HAP-1 (cell line): ENCODE measurements at regions not wholly inside any gene's neighbourhood (a gene's known extent, or its start where the extent isn't known, plus 50 kb on each side); places are given as distances from the start of the nearest gene placed in this dataset.

Experiments used
- DNase-seq, 2 experiments: peaks; one replicate each; pipeline ENCODE4 v3.0.0-alpha.2; 2016 to 2020; ENCODE audit warnings: low spot score in 2 of 2
- H3K27me3 ChIP-seq: fragments of 250-450 bp; sonication (Bioruptor Pico); 2 replicates; pipeline ENCODE4 v1.5.1; 2020; ENCODE audit warnings: low read depth, mild to moderate bottlenecking, moderate library complexity
- H3K36me3 ChIP-seq: fragments of 250-450 bp; sonication (Bioruptor Pico); replicated peaks from 2 replicates; pipeline ENCODE4 v1.5.1; 2020; ENCODE audit warnings: mild to moderate bottlenecking
- H3K4me1 ChIP-seq: fragments of 250-450 bp; sonication (Bioruptor Pico); 2 replicates; pipeline ENCODE4 v1.5.1; 2020; ENCODE audit warnings: mild to moderate bottlenecking
- H3K4me3 ChIP-seq: fragments of 250-450 bp; sonication (Bioruptor Pico); 2 replicates; pipeline ENCODE4 v1.5.1; 2020; ENCODE audit warnings: mild to moderate bottlenecking, moderate library complexity
- H3K9me3 ChIP-seq: fragments of 250-450 bp; sonication (Bioruptor Pico); 2 replicates; pipeline ENCODE4 v1.5.1; 2020; ENCODE audit warnings: mild to moderate bottlenecking, moderate library complexity
- in situ Hi-C: fragments of 300-500 bp; cut with MboI; formaldehyde crosslinking; loops from 3 replicates; pipeline ENCODE4 v1.14.3; 2020; ENCODE audit warnings: low sequenced_read_pairs, inconsistent platforms, mixed read lengths

DNA sequence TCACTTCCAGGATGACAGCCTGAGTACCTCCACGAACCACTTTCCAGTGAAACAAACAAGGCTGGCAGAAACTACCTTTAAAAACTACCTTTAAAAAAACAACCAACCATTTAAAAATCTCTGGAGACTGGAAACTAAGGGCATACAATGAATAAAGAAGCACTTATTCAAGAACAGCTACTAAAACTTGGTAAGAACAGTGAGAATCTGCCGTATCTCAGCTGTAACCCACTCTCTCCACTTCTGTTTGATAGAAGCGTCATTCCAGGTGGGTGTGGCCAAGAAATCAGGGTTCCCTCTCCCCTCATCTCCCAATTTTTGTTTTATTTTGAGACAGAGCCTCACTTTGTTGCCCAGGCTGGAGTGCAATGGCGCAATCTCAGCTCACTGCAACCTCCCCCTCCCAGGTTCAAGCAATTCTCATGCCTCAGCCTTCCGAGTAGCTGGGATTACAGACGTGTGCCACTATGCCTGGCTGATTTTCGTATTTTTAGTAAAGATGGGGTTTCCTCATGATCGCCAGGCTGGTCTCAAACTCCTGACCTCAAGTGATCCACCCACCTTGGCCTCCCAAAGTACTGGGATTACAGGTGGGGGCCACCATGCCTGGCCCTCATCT is 158.8 kb upstream of the CHST15 start:
- H3K4me3 ChIP-seq, result no peak overlapping the region
- no peak for DNase-seq
- peaks cover 3% of the 10 kb centered on the region; the same call in 1 of the 2 replicates for H3K27me3 ChIP-seq
- H3K9me3 ChIP-seq, result no peaks in the 10 kb centered on the region
- H3K4me1 ChIP-seq, result no peaks in the 10 kb centered on the region
- no peaks in the 10 kb centered on the region for H3K36me3 ChIP-seq
- in situ Hi-C loops, result no loop called here

DNA sequence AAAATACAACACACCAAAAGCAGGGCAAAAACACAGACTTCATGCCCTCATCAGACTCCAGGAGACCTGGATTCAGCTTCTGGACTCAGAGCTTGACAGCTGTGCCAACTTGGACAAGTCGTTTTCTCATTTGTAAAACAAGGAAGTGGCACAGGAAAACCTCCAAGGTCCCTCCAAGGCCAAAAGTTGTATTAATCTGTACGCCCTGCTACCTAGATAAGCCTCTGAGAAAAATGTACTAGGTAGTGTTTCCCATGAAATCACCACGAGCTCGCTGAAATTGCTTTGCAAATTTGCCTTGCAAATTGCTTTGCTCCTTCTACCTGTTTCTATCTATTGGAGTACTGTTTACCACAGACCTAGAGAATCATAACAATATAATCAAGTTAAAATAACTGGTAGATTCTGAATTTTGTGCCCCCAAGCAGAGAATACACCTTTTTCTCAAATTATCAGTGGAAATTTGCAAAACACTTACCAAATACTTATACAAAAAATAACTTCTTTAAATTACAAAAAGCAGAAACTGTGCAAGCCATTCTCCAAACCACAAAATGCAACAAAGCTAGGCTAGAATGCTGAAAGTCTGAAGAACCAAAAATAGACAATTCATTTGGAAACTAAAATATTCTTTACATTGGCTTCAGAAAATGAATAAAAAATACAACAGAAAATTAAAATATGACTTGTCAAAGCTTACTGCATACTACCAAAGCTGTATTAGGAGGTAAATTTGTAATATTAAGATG is 158.1 kb upstream of the CHST15 start:
- H3K9me3 ChIP-seq, result no peaks in the 10 kb centered on the region
- DNase-seq, result no peak
- in situ Hi-C loops, result no loop called here
- no peak overlapping the region for H3K4me3 ChIP-seq
- H3K27me3 ChIP-seq, result peaks cover 3% of the 10 kb centered on the region; the same call in 1 of the 2 replicates
- no peaks in the 10 kb centered on the region for H3K4me1 ChIP-seq
- H3K36me3 ChIP-seq, result no peaks in the 10 kb centered on the region

GRCh38 chr10:124250506-124250905 is 157.1 kb upstream of the CHST15 start:
- no peaks in the 10 kb centered on the region for H3K9me3 ChIP-seq
- H3K36me3 ChIP-seq, result no peaks in the 10 kb centered on the region
- peaks cover 3% of the 10 kb centered on the region; the same call in 1 of the 2 replicates for H3K27me3 ChIP-seq
- H3K4me3 ChIP-seq, result no peak overlapping the region
- no peak for DNase-seq
- H3K4me1 ChIP-seq, result no peaks in the 10 kb centered on the region
- in situ Hi-C loops, result no loop called here

- Histone ChIP-seq H3K36me3 (no peaks in the 10 kb centered on the region), H3K4me1 (no peaks in the 10 kb centered on the region)
- in situ Hi-C loops, result no loop called here
These were observed 156.5 kb upstream of the CHST15 start for GRCh38 chr10:124249812-124250432.

GRCh38 chr10:124249196-124249595 is 155.8 kb upstream of the CHST15 start:
- in situ Hi-C loops, result no loop called here
- Histone ChIP-seq H3K9me3 (no peaks in the 10 kb centered on the region), H3K4me1 (no peaks in the 10 kb centered on the region), H3K27me3 (peaks cover 3% of the 10 kb centered on the region; the same call in 1 of the 2 replicates), H3K36me3 (no peaks in the 10 kb centered on the region), H3K4me3 (no peak overlapping the region)
- DNase-seq, result no peak

More at GRCh38 chr10:124249812-124250432, 156.5 kb upstream of the CHST15 start:
- Histone ChIP-seq H3K9me3 (no peaks in the 10 kb centered on the region), H3K4me3 (no peak overlapping the region), H3K27me3 (peaks cover 3% of the 10 kb centered on the region; the same call in 1 of the 2 replicates)
- no peak for DNase-seq

DNA sequence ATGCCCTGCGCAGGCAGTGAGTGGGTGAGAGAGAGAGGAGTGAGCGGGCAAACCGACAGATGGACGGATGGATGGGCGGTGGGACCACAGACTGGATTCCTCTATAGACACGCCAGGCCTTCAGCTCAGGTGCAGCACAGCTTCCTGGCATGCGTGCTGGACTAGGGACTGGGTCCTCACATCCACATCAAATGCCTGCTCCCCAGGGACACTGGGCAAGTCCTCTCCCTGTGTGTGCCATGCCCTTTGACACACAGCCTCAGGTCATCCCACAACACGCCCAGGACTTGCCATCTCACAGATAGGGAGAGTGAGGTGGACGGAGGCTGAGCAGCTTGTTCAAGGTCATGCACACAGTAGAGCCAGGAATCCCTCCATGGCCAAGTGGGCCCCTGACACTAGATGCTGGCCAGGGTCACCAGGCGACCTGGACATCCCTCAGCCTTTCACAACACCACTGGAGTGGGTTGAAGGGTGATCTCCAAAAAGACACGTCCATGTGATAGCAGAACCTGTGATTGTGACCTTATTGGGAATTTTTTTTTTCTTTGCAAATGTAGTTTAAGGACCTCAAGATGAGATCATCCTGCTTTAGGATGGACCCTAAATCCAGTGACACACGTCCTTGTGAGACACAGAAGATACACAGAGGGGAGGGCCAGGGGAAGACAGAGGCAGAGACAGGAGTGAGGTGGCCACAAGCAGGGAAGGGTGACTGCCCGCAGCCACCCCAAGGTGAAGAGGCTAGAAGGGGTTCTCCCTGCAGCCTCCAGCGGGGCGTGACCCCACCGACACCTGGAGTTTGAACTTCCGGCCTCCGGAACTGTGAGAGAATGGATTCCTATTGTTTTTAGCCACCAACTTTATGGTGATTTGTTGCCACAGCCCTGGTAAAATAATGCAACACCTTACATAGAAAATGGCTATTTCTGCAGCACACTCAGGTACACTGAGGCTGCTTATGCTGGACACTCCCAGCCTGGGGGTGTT is 155.0 kb upstream of the CHST15 start:
- DNase-seq, result no peak
- in situ Hi-C loops, result no loop called here

GRCh38 chr10:124245806-124246440 is 152.5 kb upstream of the CHST15 start:
- H3K4me3 ChIP-seq, result no peak overlapping the region
- in situ Hi-C loops, result no loop called here
- H3K27me3 ChIP-seq, result no peaks in the 10 kb centered on the region; the same call in 1 of the 2 replicates
- no peaks in the 10 kb centered on the region for H3K36me3 ChIP-seq
- no peaks in the 10 kb centered on the region for H3K4me1 ChIP-seq
- no peaks in the 10 kb centered on the region for H3K9me3 ChIP-seq
- no peak for DNase-seq

More for the DNA sequence above, 155.0 kb upstream of the CHST15 start:
- no peak overlapping the region for H3K4me3 ChIP-seq
- no peaks in the 10 kb centered on the region for H3K4me1 ChIP-seq
- H3K9me3 ChIP-seq, result no peaks in the 10 kb centered on the region
- no peaks in the 10 kb centered on the region for H3K36me3 ChIP-seq
- peaks cover 3% of the 10 kb centered on the region; the same call in 1 of the 2 replicates for H3K27me3 ChIP-seq

- H3K9me3 ChIP-seq, result no peaks in the 10 kb centered on the region
- no peaks in the 10 kb centered on the region for H3K36me3 ChIP-seq
- no peaks in the 10 kb centered on the region for H3K27me3 ChIP-seq
- no peak for DNase-seq
- H3K4me1 ChIP-seq, result no peaks in the 10 kb centered on the region
- no peak overlapping the region for H3K4me3 ChIP-seq
- in situ Hi-C loops, result no loop called here
These were observed 151.8 kb upstream of the CHST15 start for GRCh38 chr10:124245191-124245590.

GRCh38 chr10:124244256-124244877 is 151.0 kb upstream of the CHST15 start:
- in situ Hi-C loops, result no loop called here
- H3K9me3 ChIP-seq, result no peaks in the 10 kb centered on the region
- no peaks in the 10 kb centered on the region for H3K4me1 ChIP-seq
- no peak overlapping the region for H3K4me3 ChIP-seq
- no peaks in the 10 kb centered on the region for H3K36me3 ChIP-seq
- H3K27me3 ChIP-seq, result no peaks in the 10 kb centered on the region
- DNase-seq, result no peak

DNA sequence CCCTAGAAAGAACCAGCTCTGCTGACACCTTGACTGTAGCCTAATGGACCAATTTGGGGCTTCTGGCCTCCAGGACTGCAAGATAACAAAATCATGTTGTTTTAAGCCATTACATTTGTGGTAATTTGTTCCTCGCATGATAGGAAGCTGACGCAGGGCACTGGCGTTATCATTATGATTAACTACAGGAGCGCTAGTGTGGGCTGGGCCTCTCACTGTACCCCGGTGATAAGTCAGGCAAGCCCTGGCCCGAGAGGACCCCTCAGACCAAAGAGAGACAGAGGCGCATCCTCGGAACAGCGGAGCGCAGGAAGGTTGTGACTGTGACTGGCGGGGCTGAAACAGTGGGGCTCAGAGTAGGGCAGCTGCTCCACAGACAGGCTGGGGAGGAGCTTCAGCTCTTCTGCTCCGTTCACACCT is 150.3 kb upstream of the CHST15 start:
- H3K36me3 ChIP-seq, result no peaks in the 10 kb centered on the region
- no peaks in the 10 kb centered on the region for H3K9me3 ChIP-seq
- no peak for DNase-seq
- H3K4me3 ChIP-seq, result no peak overlapping the region
- no peaks in the 10 kb centered on the region for H3K4me1 ChIP-seq
- no peaks in the 10 kb centered on the region for H3K27me3 ChIP-seq
- in situ Hi-C loops, result no loop called here

DNA sequence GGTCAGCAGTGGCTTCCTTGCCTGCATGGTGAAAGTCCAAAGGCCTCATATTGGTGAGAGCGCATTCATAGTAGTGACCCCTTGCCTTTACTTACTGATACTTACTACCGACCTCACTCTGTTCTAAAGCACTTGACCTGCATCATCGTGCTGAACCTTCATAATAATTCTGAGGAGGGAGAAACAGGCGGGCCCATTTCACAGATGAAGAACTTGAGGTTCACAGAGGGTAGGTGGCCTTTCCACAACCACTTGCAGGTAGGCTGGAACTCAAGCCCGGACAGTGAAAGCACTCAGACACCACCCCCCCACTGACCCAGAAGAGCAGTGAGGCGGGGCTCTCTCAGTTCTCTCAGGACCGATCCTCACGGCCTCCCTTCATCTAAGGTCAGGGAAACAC is 149.4 kb upstream of the CHST15 start:
- Histone ChIP-seq H3K9me3 (no peaks in the 10 kb centered on the region), H3K4me1 (no peaks in the 10 kb centered on the region), H3K27me3 (no peaks in the 10 kb centered on the region), H3K36me3 (no peaks in the 10 kb centered on the region), H3K4me3 (no peak overlapping the region)
- in situ Hi-C loops, result no loop called here
- no peak for DNase-seq

- Histone ChIP-seq H3K36me3 (no peaks in the 10 kb centered on the region), H3K4me3 (no peak overlapping the region), H3K4me1 (no peaks in the 10 kb centered on the region), H3K9me3 (no peaks in the 10 kb centered on the region), H3K27me3 (no peaks in the 10 kb centered on the region)
- in situ Hi-C loops, result no loop called here
- DNase-seq, result no peak
These were observed 149.0 kb upstream of the CHST15 start for GRCh38 chr10:124242365-124242764.
